ACC112 (cell line): ENCODE measurements at regions not wholly inside any gene's neighbourhood (a gene's known extent, or its start where the extent isn't known, plus 50 kb on each side); places are given as distances from the start of the nearest gene placed in this dataset.

ENCODE experiments used
- H2AFZ ChIP-seq: fragments of 200-600 bp; sonication (generic); one replicate; pipeline ENCODE4 v1.6.0; 2017; ENCODE audit warnings: antibody characterized with exemption, low read length; ENCODE audit not compliant: unreplicated experiment
- H3K27ac ChIP-seq: fragments of 200-600 bp; sonication (generic); 2 replicates; pipeline ENCODE4 v1.5.1; 2014; ENCODE audit warnings: low read depth, mild to moderate bottlenecking, antibody characterized with exemption, low read length, moderate library complexity
- H3K27me3 ChIP-seq: fragments of 200-600 bp; sonication (generic); 2 replicates; pipeline ENCODE4 v1.6.1; 2014; ENCODE audit warnings: mild to moderate bottlenecking, antibody characterized with exemption, low read length, moderate library complexity, mixed read lengths; ENCODE audit not compliant: insufficient read depth
- H3K36me3 ChIP-seq: fragments of 200-600 bp; sonication (generic); 2 replicates; pipeline ENCODE4 v1.6.1; 2016; ENCODE audit warnings: mild to moderate bottlenecking, antibody characterized with exemption, low read length, moderate library complexity, mixed read lengths; ENCODE audit not compliant: insufficient read depth
- H3K4me1 ChIP-seq: fragments of 200-600 bp; sonication (generic); one replicate; pipeline ENCODE4 v1.6.1; 2016; ENCODE audit warnings: low read length, mixed read lengths; ENCODE audit not compliant: insufficient read depth, unreplicated experiment, control insufficient read depth
- H3K4me3 ChIP-seq: fragments of 200-600 bp; sonication (generic); 2 replicates; pipeline ENCODE4 v1.5.1; 2014; ENCODE audit warnings: mild to moderate bottlenecking, low read depth, low read length
- H3K79me2 ChIP-seq: fragments of 200-600 bp; sonication (generic); one replicate; pipeline ENCODE4 v1.6.0; 2016; ENCODE audit warnings: low read length; ENCODE audit not compliant: control insufficient read depth, unreplicated experiment, insufficient read depth

DNA sequence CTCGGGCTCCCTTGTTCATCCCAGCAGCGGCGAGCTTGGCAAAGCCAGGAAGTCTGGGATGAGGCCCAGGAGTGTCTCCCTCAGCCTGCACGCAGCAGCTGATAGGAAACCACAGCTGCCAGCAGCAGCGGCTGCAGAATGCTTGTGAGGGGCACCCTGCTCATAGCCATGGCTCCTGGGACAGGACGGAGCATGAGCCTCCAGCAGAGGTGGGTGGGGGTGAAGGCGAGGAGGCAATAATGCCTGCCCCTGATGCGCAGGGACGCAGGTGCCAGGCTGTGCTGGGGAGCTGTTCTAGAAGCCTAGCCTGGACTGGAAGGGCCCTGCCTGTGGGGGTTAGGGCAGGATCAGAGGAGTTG lies 157.9 kb downstream of the CD83 start:
- peaks cover 23% of the 10 kb centered on the region for H3K4me1 ChIP-seq
- H3K36me3 ChIP-seq: no peaks in the 10 kb centered on the region
- H3K27me3 ChIP-seq: no peaks in the 10 kb centered on the region
- H3K79me2 ChIP-seq: no peaks in the 10 kb centered on the region
- H3K27ac ChIP-seq: no peak overlapping the region
- H3K4me3 ChIP-seq: no peak overlapping the region
- no peak overlapping the region for H2AFZ ChIP-seq

DNA sequence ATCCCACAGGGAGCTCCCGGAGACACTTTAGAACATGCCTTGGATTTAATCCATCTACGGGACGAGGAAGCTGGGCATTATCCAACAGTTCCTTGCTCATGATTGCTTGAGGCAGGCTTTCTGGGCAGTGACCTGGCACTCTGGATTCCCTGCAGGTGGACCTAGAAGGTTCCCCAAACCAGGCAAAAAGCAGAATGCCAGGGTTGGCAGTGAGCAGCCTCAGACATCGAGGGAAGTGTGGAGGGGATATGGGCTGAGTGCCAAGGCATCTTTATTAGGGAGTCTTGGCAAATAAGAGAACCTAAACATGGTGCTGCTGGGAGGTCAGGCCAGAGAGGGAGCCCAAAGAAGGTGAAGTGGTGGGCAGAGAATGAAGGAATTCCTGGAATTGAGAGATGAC lies 158.5 kb downstream of the CD83 start:
- Histone ChIP-seq H3K4me3 (no peak overlapping the region), H3K79me2 (no peaks in the 10 kb centered on the region), H2AFZ (no peak overlapping the region), H3K27me3 (no peaks in the 10 kb centered on the region), H3K4me1 (peaks cover 17% of the 10 kb centered on the region), H3K36me3 (no peaks in the 10 kb centered on the region), H3K27ac (no peak overlapping the region)

DNA sequence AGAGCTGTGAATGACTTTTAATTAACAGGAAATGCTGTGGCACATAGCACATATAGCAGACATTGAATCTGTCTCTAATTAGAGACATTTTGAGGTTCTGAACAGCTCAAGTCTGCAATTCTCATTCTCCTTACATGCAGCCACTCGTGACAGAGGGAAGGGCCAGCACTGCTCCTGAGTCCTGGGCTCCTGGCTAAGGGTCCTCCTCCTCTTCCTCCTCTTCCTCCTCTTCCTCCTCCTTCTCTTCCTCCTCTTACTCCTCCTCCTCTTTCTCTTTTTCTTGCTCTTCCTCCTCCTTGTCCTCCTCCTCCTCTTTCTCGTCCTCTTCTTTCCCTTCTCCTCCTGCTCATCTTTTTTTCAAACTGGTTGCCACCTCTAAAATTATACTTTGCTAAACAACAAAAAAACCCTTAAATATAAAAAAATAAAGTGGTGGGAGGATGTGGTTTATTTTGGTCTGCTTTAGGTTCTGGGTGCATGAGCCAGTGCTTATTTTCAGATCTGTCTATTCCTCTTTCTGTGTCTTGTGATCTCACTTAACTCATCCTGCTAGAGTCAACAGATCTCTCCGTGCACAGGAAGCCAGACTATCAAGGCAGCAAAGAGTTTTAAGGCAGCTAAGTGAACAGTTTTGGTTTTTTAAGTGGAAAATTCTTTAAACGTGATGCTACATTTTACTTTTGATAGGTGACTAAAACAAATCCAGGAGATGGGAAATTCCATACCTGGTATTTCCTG lies 159.3 kb downstream of the CD83 start:
- Histone ChIP-seq H3K27me3 (no peaks in the 10 kb centered on the region), H2AFZ (no peak overlapping the region), H3K36me3 (no peaks in the 10 kb centered on the region), H3K27ac (no peak overlapping the region), H3K4me1 (peaks cover 10% of the 10 kb centered on the region), H3K4me3 (no peak overlapping the region), H3K79me2 (no peaks in the 10 kb centered on the region)

DNA sequence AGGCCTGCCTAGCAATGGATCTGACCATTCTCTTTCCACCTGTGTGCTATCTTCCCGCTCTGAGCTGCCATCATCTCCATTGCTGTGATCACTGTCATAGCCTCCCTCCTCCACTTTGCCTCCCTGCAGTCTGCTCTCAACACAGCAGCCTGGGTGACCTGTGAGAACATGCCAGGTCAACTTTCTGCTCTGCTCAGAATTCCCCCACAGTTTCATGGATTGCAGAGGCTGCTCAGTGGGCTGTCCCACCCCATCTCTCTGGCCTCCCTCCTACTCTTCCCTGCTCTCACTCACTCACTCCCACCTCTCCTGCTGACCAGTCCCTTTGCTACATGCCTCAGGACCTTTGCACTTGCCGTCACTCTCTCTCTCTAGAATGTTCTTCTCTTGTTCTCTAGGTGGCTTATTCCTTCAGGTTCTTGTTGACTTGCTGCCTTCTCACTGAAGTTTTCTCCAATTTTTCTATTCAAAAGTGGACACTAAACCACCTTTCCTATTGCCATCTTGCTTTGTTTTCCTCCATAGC lies 159.9 kb downstream of the CD83 start:
- H3K79me2 ChIP-seq: no peaks in the 10 kb centered on the region
- H3K4me1 ChIP-seq: peaks cover 3% of the 10 kb centered on the region
- no peaks in the 10 kb centered on the region for H3K27me3 ChIP-seq
- H3K27ac ChIP-seq: no peak overlapping the region
- no peaks in the 10 kb centered on the region for H3K36me3 ChIP-seq
- no peak overlapping the region for H3K4me3 ChIP-seq
- H2AFZ ChIP-seq: no peak overlapping the region

DNA sequence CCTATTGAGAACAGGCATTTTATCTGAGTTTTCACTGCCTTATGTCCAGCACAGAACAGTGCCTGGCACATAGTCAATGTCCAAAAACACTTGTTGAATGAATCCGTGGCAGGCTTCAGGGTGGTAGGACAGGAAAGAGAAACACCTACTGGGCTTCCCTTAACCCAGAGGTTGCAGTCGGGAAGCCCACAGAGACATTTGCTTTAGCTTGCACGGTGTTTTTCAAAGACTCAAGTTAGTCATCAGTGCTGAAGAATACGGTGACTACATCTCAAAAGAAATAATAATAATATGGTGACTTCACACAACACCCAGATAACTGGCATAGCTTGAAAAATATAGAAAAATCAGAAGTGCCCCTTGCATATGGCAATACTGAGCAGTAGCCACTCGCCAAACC lies 160.4 kb downstream of the CD83 start:
- H3K4me3 ChIP-seq: no peak overlapping the region
- H3K36me3 ChIP-seq: no peaks in the 10 kb centered on the region
- no peaks in the 10 kb centered on the region for H3K79me2 ChIP-seq
- H3K27me3 ChIP-seq: no peaks in the 10 kb centered on the region
- H2AFZ ChIP-seq: no peak overlapping the region
- H3K4me1 ChIP-seq: no peaks in the 10 kb centered on the region
- H3K27ac ChIP-seq: no peak overlapping the region

DNA sequence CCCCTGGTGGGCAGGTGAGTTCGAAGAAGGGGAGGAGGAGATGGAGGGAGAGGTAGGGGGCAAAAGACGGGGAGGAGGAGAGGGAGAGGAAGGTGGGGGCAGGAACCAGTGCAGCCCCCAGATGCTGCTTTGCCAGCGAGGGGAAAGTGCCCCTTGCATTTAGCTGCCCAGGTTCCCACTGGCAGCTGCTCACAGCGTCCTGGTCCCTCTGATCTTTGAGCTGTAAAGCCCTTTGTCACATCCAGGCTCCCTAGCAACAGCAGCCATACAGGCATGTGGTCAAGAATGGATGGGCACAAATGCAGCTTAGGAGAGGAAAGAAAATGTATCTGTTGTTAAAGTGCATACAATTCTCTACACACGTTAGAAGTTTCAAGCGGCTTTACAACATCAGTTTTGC lies 160.9 kb downstream of the CD83 start:
- Histone ChIP-seq H3K36me3 (no peaks in the 10 kb centered on the region), H2AFZ (no peak overlapping the region), H3K27me3 (no peaks in the 10 kb centered on the region), H3K79me2 (no peaks in the 10 kb centered on the region), H3K27ac (no peak overlapping the region), H3K4me3 (no peak overlapping the region), H3K4me1 (no peaks in the 10 kb centered on the region)

DNA sequence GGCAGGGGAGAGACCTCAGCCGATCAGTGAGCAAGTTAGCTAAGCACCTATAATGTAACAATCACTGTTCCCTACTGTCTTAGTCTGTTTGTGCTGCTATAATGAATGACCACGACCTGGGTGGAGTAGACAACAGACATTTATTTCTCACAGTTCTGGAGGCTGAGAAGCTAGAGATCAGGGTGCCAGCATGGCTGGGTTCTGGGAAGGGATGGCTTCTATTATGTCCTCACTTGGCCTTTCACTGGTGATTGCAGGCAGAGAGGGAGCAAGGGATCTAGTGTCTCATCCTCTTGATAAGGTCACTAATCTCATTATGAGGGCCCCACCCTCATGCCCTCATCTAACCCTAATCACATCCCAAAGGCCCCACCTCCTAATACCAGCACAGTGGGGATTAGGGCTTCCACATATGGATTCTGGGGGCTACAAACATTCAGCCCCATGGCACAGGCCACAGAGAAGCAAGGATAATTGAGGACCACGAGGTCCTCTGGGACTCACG lies 162.5 kb downstream of the CD83 start:
- Histone ChIP-seq H3K36me3 (no peaks in the 10 kb centered on the region), H3K79me2 (no peaks in the 10 kb centered on the region), H3K27ac (no peak overlapping the region), H2AFZ (no peak overlapping the region), H3K27me3 (no peaks in the 10 kb centered on the region), H3K4me1 (no peaks in the 10 kb centered on the region), H3K4me3 (no peak overlapping the region)

DNA sequence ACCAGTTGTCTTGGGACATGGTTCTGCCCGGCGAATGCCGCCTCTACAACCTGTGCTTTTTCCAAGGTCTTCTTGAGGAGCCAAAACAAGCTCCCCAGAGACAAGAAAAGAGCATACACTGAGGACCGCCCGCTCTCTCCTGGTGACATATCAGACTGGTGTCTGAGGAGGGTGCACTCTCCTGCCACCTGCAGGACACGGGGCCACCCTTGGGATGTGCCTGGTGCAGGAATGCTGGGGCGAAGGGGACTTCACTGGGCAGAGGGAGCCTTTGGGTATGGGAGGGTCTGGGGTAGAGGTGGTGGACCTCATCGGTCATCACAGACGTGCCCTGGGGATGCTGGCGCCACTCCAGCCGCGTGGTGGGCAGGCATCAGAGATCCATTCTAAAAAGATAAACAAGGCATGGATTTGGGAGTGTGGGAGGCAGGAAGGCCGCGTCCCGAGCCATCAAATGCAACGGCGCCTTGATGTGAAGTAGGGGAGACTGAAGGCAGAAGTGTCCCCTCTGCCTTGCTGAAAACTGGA lies 163.3 kb downstream of the CD83 start:
- H3K4me1 ChIP-seq: peaks cover 6% of the 10 kb centered on the region
- no peak overlapping the region for H2AFZ ChIP-seq
- no peaks in the 10 kb centered on the region for H3K79me2 ChIP-seq
- no peak overlapping the region for H3K4me3 ChIP-seq
- no peak overlapping the region for H3K27ac ChIP-seq
- no peaks in the 10 kb centered on the region for H3K27me3 ChIP-seq
- no peaks in the 10 kb centered on the region for H3K36me3 ChIP-seq

DNA sequence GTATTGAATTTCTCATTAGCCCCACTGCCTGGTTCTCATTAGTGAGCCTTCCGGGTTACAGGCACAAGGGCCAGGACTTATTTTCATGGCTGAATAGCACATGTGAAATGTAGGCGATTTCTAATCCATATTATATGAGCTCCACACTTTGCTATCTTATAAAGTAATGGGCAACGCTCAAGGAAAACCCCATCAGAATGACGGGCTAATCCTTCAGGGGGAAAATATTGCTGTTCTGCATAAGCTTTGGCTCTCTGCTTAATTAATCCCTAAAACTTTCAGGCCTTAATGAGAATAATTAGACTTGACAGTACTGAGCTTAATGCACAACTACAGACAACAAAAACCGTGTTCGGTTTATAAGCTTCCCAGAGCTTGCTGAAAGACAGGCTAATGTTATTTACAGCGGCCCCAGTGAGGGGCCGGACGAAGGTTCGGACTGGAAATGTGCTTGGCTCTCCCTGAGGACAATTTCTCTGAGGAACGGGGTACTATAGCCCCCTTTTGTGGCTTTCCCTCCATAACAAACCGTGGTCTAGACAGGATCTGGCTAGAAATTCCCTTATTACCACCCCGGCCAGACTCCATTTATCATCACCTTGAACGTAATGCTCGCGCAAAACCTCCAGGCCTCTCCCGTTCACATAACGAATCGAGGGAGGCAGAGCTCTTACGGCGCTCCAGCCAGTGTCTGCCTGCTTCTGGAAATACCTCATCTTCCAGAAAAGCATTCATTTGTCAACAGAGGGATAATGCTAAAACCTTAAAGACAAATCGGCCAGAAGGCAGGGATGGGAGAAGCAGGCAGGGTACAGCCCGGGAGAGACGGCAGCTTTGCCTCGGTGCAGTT lies 164.5 kb downstream of the CD83 start:
- Histone ChIP-seq H3K27ac (no peak overlapping the region), H3K4me3 (no peak overlapping the region), H3K4me1 (peaks cover 18% of the 10 kb centered on the region)

DNA sequence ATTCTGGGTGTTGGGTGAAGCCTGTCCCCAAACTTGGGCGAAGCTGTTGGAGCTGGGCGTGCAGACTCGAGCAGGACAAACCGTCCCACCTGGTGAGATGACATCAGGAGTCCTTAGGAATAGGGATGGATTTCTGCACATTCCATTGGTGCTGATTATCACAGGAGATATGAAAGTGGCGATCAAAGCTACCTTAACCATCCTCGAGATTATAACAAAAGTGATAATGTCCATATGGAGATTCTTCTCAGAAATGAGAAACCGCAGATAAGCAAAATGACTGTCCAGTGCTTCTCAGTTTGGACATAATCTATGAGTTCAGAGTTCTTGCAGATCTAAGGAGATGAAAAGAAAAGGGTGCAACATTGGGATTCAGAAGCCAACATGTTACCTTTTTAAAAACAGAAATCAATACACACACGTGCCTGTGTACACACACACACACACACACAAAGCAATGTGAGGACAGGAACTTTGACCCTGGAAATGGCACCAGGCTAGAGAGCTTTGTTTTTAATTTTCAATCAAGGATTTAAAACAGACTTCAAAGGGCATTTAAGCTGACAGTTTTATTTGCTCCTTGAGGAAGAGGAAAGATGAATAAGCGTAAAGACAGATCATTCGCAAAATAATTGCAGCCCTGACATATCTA lies 165.4 kb downstream of the CD83 start:
- no peak overlapping the region for H3K27ac ChIP-seq
- H3K27me3 ChIP-seq: no peaks in the 10 kb centered on the region
- no peaks in the 10 kb centered on the region for H3K36me3 ChIP-seq
- no peak overlapping the region for H2AFZ ChIP-seq
- H3K4me1 ChIP-seq: peaks cover 20% of the 10 kb centered on the region
- H3K79me2 ChIP-seq: no peaks in the 10 kb centered on the region
- H3K4me3 ChIP-seq: no peak overlapping the region

More for the DNA sequence above, 164.5 kb downstream of the CD83 start:
- H3K79me2 ChIP-seq: no peaks in the 10 kb centered on the region
- H3K27me3 ChIP-seq: no peaks in the 10 kb centered on the region
- H3K36me3 ChIP-seq: no peaks in the 10 kb centered on the region
- no peak overlapping the region for H2AFZ ChIP-seq
